Omental fat pad (tissue), 3 donors: ENCODE measurements at regions not wholly inside any gene's neighbourhood (a gene's known extent, or its start where the extent isn't known, plus 50 kb on each side); places are given as distances from the start of the nearest gene placed in this dataset.

ENCODE experiments used
- ATAC-seq: fragments of 150-250 bp; one replicate; pipeline ENCODE4 v1.9.1; 2016; ENCODE audit warnings: mild to moderate bottlenecking, moderate library complexity; ENCODE audit not compliant: low FRiP score
- DNase-seq: peaks from one replicate; pipeline ENCODE4 v3.0.0-alpha.2; 2019; ENCODE audit warnings: low spot score
- CTCF ChIP-seq, 3 donors: fragments of 450-650 bp; IDR thresholded peaks; one replicate each; pipeline ENCODE4 v1.5.1; 2016 to 2017; ENCODE audit warnings: antibody characterized with exemption in 3 of 3, mild to moderate bottlenecking in 3 of 3, moderate library complexity in 2 of 3

DNA sequence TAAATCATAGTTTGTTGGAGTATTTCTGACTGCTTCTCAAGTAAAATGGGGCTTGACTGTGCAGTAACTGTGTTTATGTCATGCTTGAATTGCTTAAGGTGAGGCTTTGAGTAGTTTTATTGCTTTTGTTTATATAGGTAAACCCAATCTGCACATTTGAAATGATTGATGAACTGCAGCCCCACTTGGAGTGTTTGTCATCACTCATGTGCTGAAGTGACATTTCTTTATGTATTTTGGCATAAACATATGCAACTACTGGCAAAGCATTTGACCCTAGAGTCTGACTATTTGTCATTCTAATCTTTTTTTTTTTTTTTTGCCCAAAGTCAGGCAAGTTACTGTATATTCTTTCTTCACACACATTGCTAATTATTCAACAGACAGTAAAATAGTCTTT, 491.4 kb upstream of the POU3F2 start:
- no peak for DNase-seq
- ATAC-seq: no peak
- TF ChIP-seq CTCF (IDR thresholded peaks at IDR 0.05): no peak

DNA sequence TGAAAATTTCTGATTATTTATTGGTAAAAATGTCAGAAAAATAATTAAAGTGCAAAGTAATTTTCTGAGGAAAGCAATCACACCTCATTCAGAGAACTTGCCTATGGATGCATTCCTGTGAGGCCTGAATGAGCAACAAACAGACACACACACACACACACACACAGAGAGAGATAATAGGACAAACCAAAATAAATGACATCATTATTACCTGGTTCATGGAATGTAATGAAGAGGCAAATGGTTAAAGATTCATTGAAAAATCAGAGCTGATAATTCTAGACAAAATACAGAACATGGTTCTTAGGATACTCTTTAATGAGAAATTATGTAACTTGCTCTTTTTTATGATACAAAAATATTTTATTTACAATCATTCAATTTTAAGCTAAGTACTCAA, 490.6 kb upstream of the POU3F2 start:
- ATAC-seq (no peak), DNase-seq (no peak)
- TF ChIP-seq CTCF (IDR thresholded peaks at IDR 0.05): no peak

DNA sequence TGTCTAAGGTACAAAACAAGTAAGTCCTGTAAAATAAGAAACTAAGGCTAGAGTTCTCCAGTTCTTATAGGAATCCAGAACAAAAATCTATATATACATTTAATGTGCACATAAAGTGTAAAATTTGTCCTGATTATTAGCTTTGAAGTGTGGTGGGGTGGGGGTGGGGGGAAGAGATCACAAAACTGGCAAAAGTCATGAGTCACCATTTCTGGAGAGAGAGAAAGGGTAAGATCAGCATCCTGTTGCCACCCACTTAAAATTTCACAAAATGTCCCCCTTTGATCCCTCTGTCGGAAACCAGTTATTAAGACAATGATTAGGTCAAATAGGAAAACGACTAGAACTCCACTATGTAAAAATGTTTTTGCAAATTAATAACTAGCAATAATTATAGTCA, 482.0 kb upstream of the POU3F2 start:
- ATAC-seq: no peak
- no peak for TF ChIP-seq CTCF (IDR thresholded peaks at IDR 0.05)
- no peak for DNase-seq

GRCh38 chr6:98358173-98358572, 476.2 kb upstream of the POU3F2 start:
- ATAC-seq: no peak
- no peak for DNase-seq
- no peak for TF ChIP-seq CTCF (IDR thresholded peaks at IDR 0.05)

GRCh38 chr6:98366371-98366770, 468.0 kb upstream of the POU3F2 start:
- ATAC-seq (no peak), DNase-seq (no peak)
- TF ChIP-seq CTCF (IDR thresholded peaks at IDR 0.05): no peak

DNA sequence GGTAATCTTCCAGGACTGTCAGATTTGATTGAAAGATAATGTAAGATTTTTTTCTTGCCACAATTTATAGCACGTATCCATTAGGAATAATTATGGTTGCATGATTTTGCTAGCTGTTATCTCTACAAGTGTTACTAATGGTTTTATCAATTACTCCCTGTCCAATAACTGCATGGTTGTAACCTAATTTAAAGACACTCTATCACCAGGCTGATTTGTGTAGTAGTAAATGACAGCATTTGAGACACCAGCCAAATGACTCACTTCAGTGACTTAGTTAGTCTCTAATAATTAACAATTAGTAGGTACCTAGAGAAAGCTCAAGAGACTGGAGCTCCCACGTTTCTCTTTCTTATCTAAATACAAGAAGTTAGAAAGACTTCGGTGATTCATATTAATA, 453.8 kb upstream of the POU3F2 start:
- no peak for TF ChIP-seq CTCF (IDR thresholded peaks at IDR 0.05)
- no peak for DNase-seq
- no peak for ATAC-seq

DNA sequence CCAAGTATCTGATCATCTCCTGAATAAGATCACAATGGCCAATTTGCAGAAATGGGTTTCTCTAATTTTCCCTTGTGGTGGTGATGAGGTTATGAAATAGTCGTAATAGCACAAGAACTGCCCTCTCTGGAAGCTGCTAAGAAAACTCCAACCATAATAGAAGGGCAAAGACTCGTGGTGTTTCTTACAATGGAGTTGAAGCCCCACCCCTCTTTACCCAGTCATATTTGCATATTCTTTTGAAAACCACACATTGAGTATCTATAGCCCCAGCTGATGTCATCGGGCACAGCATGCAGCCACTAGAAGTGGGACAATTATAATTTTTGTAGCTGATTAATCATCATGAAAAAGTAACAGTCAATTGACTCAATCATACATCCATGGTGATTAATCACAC, 452.1 kb upstream of the POU3F2 start:
- ATAC-seq (no peak), DNase-seq (no peak)
- TF ChIP-seq CTCF (IDR thresholded peaks at IDR 0.05): no peak
